ENCODE measurements at regions not wholly inside any gene's neighbourhood (a gene's known extent, or its start where the extent isn't known, plus 50 kb on each side); places are given as distances from the start of the nearest gene placed in this dataset.
"Not testable (repeated sequence)": the region's sequence is repeated elsewhere in the genome, so short reads cannot be mapped to it uniquely, and the experiment has no call there.

- 95 to 96% methylated on average over 17 of the region's 17 CpGs for WGBS, 2 donors
- no peak overlapping the region for H3K4me3 ChIP-seq
- no peak for DNase-seq (ENCODE audit: low spot score in 2 of 2)
- no peaks in the 10 kb centered on the region for H3K27me3 ChIP-seq
- no peak overlapping the region for H3K27ac ChIP-seq
- H3K36me3 ChIP-seq = no peaks in the 10 kb centered on the region
- TF ChIP-seq CTCF (IDR thresholded peaks at IDR 0.05) = no peak
- H3K4me1 ChIP-seq = no peaks in the 10 kb centered on the region
- H3K9me3 ChIP-seq = peaks cover 0 to 7% (median 0%) of the 10 kb centered on the region in 4 donors
These were observed 133.0 kb upstream of the FAN1 start for GRCh38 chr15:30770759-30771158.

- Histone ChIP-seq H3K4me3 (no peak overlapping the region), H3K27me3 (no peaks in the 10 kb centered on the region), H3K9me3 (peaks cover 0 to 13% (median 0%) of the 10 kb centered on the region in 4 donors), H3K36me3 (no peaks in the 10 kb centered on the region), H3K4me1 (no peaks in the 10 kb centered on the region), H3K27ac (no peak overlapping the region)
- 93 to 96% methylated on average over 13 to 17 of the region's 17 CpGs for WGBS, 2 donors
- no peak for DNase-seq (ENCODE audit: low spot score in 2 of 2)
- no peak for TF ChIP-seq CTCF (IDR thresholded peaks at IDR 0.05)
- no peak for TF ChIP-seq POLR2A (IDR thresholded peaks at IDR 0.05)
- no peak for TF ChIP-seq EP300 (IDR thresholded peaks at IDR 0.05)
These were observed 120.7 kb upstream of the FAN1 start for GRCh38 chr15:30783019-30783418.

GRCh38 chr15:30788595-30788994, 115.1 kb upstream of the FAN1 start:
- TF ChIP-seq CTCF (IDR thresholded peaks at IDR 0.05) = no peak
- TF ChIP-seq EP300 (IDR thresholded peaks at IDR 0.05) = no peak
- no peak for TF ChIP-seq POLR2A (IDR thresholded peaks at IDR 0.05)
- no peak for DNase-seq (ENCODE audit: low spot score in 2 of 2)
- no peaks in the 10 kb centered on the region for H3K4me1 ChIP-seq
- H3K4me3 ChIP-seq = no peak overlapping the region
- H3K36me3 ChIP-seq = no peaks in the 10 kb centered on the region
- H3K9me3 ChIP-seq = no peaks in the 10 kb centered on the region
- H3K27ac ChIP-seq = no peak overlapping the region
- H3K27me3 ChIP-seq = no peaks in the 10 kb centered on the region

GRCh38 chr15:30791239-30792175, 112.2 kb upstream of the FAN1 start:
- DNase-seq (ENCODE audit: low spot score in 2 of 2) = no peak
- H3K4me3 ChIP-seq = no peak overlapping the region
- no peaks in the 10 kb centered on the region for H3K9me3 ChIP-seq
- H3K27me3 ChIP-seq = no peaks in the 10 kb centered on the region
- TF ChIP-seq POLR2A (IDR thresholded peaks at IDR 0.05) = no peak
- no peak for TF ChIP-seq EP300 (IDR thresholded peaks at IDR 0.05)
- no peak for TF ChIP-seq CTCF (IDR thresholded peaks at IDR 0.05)
- no peaks in the 10 kb centered on the region for H3K36me3 ChIP-seq
- H3K27ac ChIP-seq = no peak overlapping the region
- 91 to 92% methylated on average over 18 of the region's 18 CpGs for WGBS, 2 donors
- H3K4me1 ChIP-seq = no peaks in the 10 kb centered on the region

- H3K4me1 ChIP-seq; H3K27me3 ChIP-seq; H3K27ac ChIP-seq; H3K4me3 ChIP-seq; DNase-seq (ENCODE audit: low spot score in 2 of 2); H3K36me3 ChIP-seq; H3K9me3 ChIP-seq: not testable (repeated sequence)
- 51 to 66% methylated on average over 3 of the region's 3 CpGs for WGBS, 2 donors
These were observed 110.9 kb upstream of the FAN1 start for GRCh38 chr15:30792843-30793242.

Data from tibial nerve (tissue), 4 donors.